Adrenal gland (tissue), 5 donors: ENCODE measurements at regions not wholly inside any gene's neighbourhood (a gene's known extent, or its start where the extent isn't known, plus 50 kb on each side); places are given as distances from the start of the nearest gene placed in this dataset.

Source experiments
- CTCF ChIP-seq, 6 experiments: fragments of 450-650 bp in 4 of 6; fragments of 200-600 bp in 2 of 6; sonication (generic) in 1 of 6; IDR thresholded peaks; 1 replicate in 5 of 6; 2 replicates in 1 of 6; pipeline versions ENCODE4 v1.5.1 to v1.8.0; 2016 to 2021; ENCODE audit warnings: antibody characterized with exemption in 6 of 6, mild to moderate bottlenecking in 2 of 6, moderate library complexity in 1 of 6
- POLR2A ChIP-seq, 2 donors: fragments of 450-650 bp; IDR thresholded peaks; one replicate each; pipeline ENCODE4 v1.6.1; 2017; ENCODE audit warnings: antibody characterized with exemption in 2 of 2, mild to moderate bottlenecking in 2 of 2, moderate library complexity in 1 of 2
- donor health status: DM: no; HTN: no; CAD: no.

DNA sequence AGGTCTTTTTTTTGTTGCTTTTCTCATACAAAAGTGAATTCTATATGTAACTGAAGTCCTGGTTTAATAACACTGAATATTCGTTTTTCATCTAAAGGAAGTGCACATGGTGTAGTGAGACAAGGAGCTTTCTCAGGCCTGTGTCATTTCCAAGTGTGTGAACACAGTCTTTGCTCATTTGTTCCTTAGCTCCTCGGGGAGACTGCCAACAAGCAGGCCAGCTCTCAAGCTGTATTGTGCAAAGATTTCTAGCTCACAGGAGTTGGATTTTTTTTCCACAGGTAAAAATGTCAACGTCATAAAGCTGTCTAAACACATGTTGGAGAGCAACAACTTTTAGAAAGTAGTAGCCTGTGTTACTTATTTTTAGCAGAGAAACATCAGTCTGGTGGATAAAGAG is 87.8 kb upstream of the S1PR1 start:
- TF ChIP-seq CTCF (IDR thresholded peaks at IDR 0.05), result no peak
- TF ChIP-seq POLR2A (IDR thresholded peaks at IDR 0.05), result no peak
